Tibial nerve (tissue), 4 donors: ENCODE measurements at regions not wholly inside any gene's neighbourhood (a gene's known extent, or its start where the extent isn't known, plus 50 kb on each side); places are given as distances from the start of the nearest gene placed in this dataset.

ENCODE experiments used
- DNase-seq, 2 donors: peaks; one replicate each; pipeline ENCODE4 v3.0.0-alpha.2; 2019; ENCODE audit warnings: low spot score in 2 of 2
- H3K27ac ChIP-seq, 4 donors: fragments of 200-600 bp; sonication (generic) in 3 of 4; one replicate each; pipeline ENCODE4 v1.5.1; 2017 to 2019; ENCODE audit warnings: mild to moderate bottlenecking in 1 of 4
- H3K27me3 ChIP-seq, 2 donors: fragments of 200-600 bp; sonication (generic) in 1 of 2; one replicate each; pipeline versions ENCODE4 v1.5.1 to v1.6.0; 2017 to 2019
- H3K36me3 ChIP-seq, 3 donors: fragments of 200-600 bp; sonication (generic); one replicate each; pipeline ENCODE4 v1.5.1; 2018 to 2019
- H3K4me1 ChIP-seq, 4 donors: fragments of 200-600 bp; sonication (generic) in 3 of 4; one replicate each; pipeline ENCODE4 v1.5.1; 2017 to 2019
- H3K4me3 ChIP-seq, 4 donors: fragments of 200-600 bp; sonication (generic) in 3 of 4; one replicate each; pipeline ENCODE4 v1.5.1; 2017 to 2019; ENCODE audit warnings: mild to moderate bottlenecking in 1 of 4, moderate library complexity in 1 of 4
- H3K9me3 ChIP-seq, 4 donors: fragments of 200-600 bp; sonication (generic) in 3 of 4; one replicate each; pipeline ENCODE4 v1.5.1; 2017 to 2019
- CTCF ChIP-seq, 5 experiments: fragments of 200-600 bp in 3 of 5; fragments of 450-650 bp in 2 of 5; sonication (generic) in 3 of 5; IDR thresholded peaks; one replicate each; pipeline ENCODE4 v1.5.1; 2016 to 2019; ENCODE audit warnings: antibody characterized with exemption in 5 of 5, mild to moderate bottlenecking in 3 of 5, moderate library complexity in 2 of 5
- EP300 ChIP-seq, 2 donors: sonication (generic); formaldehyde crosslinking; IDR thresholded peaks; one replicate each; pipeline ENCODE4 v1.6.1; 2017; ENCODE audit warnings: antibody characterized with exemption in 2 of 2, mild to moderate bottlenecking in 1 of 2
- POLR2A ChIP-seq, 2 donors: fragments of 450-650 bp; IDR thresholded peaks; one replicate each; pipeline ENCODE4 v1.6.1; 2017; ENCODE audit warnings: antibody characterized with exemption in 2 of 2, mild to moderate bottlenecking in 2 of 2, moderate library complexity in 2 of 2
- WGBS, 2 donors: methylation state at CpG; one replicate each; pipeline ENCODE4 v1.1.5; 2018; 5-methylcytosine and 5-hydroxymethylcytosine counted together

- Histone ChIP-seq H3K9me3 (no peaks in the 10 kb centered on the region), H3K27me3 (no peaks in the 10 kb centered on the region), H3K4me1 (no peaks in the 10 kb centered on the region), H3K36me3 (no peaks in the 10 kb centered on the region), H3K4me3 (no peak overlapping the region), H3K27ac (no peak overlapping the region)
- TF ChIP-seq EP300 (IDR thresholded peaks at IDR 0.05) (no peak), POLR2A (IDR thresholded peaks at IDR 0.05) (no peak), CTCF (IDR thresholded peaks at IDR 0.05) (no peak)
- DNase-seq: no peak
- WGBS, 2 donors: 56 to 59% methylated on average over 8 of the region's 8 CpGs
Measured at GRCh38 chr6:14038467-14039437, 78.8 kb upstream of the CD83 start.

- H3K9me3 ChIP-seq: no peaks in the 10 kb centered on the region
- H3K27me3 ChIP-seq: peaks cover 0 to 4% of the 10 kb centered on the region in 2 donors
- H3K27ac ChIP-seq: no peak overlapping the region
- H3K4me1 ChIP-seq: no peaks in the 10 kb centered on the region
- H3K4me3 ChIP-seq: no peak overlapping the region
- no peak for DNase-seq
- no peaks in the 10 kb centered on the region for H3K36me3 ChIP-seq
- TF ChIP-seq POLR2A (IDR thresholded peaks at IDR 0.05): no peak
- TF ChIP-seq EP300 (IDR thresholded peaks at IDR 0.05): no peak
- no peak for TF ChIP-seq CTCF (IDR thresholded peaks at IDR 0.05)
Measured at GRCh38 chr6:14040042-14040441, 77.5 kb upstream of the CD83 start.

- Histone ChIP-seq H3K4me1 (peaks cover 0 to 3% (median 0%) of the 10 kb centered on the region in 4 donors), H3K36me3 (no peaks in the 10 kb centered on the region), H3K27ac (no peak overlapping the region), H3K27me3 (peaks cover 0 to 28% of the 10 kb centered on the region in 2 donors), H3K9me3 (no peaks in the 10 kb centered on the region), H3K4me3 (no peak overlapping the region)
- DNase-seq: peak in 1 of 2 donors; percentile 25
- WGBS, 2 donors: 22 to 23% methylated on average over 8 of the region's 8 CpGs
- TF ChIP-seq CTCF (IDR thresholded peaks at IDR 0.05): peak; percentile 37 to 50 (median 46)
- no peak for TF ChIP-seq EP300 (IDR thresholded peaks at IDR 0.05)
Measured at GRCh38 chr6:14046476-14047068, 71.0 kb upstream of the CD83 start.

- Histone ChIP-seq H3K36me3 (no peaks in the 10 kb centered on the region), H3K27ac (no peak overlapping the region), H3K9me3 (no peaks in the 10 kb centered on the region), H3K27me3 (peaks cover 0 to 28% of the 10 kb centered on the region in 2 donors), H3K4me3 (no peak overlapping the region), H3K4me1 (peaks cover 0 to 3% (median 0%) of the 10 kb centered on the region in 4 donors)
- TF ChIP-seq EP300 (IDR thresholded peaks at IDR 0.05) (no peak), CTCF (IDR thresholded peaks at IDR 0.05) (no peak), POLR2A (IDR thresholded peaks at IDR 0.05) (no peak)
- DNase-seq: no peak
- 92 to 94% methylated on average over 5 of the region's 5 CpGs for WGBS, 2 donors
Measured at GRCh38 chr6:14047151-14047740, 70.3 kb upstream of the CD83 start.

GRCh38 chr6:14048837-14049236 lies 68.7 kb upstream of the CD83 start:
- 47 to 57% methylated on average over 3 of the region's 3 CpGs for WGBS, 2 donors

More at GRCh38 chr6:14048837-14049236, 68.7 kb upstream of the CD83 start:
- TF ChIP-seq CTCF (IDR thresholded peaks at IDR 0.05): no peak
- TF ChIP-seq EP300 (IDR thresholded peaks at IDR 0.05): no peak
- no peak for TF ChIP-seq POLR2A (IDR thresholded peaks at IDR 0.05)
- Histone ChIP-seq H3K27me3 (peaks cover 0 to 28% of the 10 kb centered on the region in 2 donors), H3K9me3 (no peaks in the 10 kb centered on the region), H3K4me1 (peaks cover 0 to 3% (median 0%) of the 10 kb centered on the region in 4 donors), H3K4me3 (no peak overlapping the region), H3K36me3 (no peaks in the 10 kb centered on the region), H3K27ac (no peak overlapping the region)
- DNase-seq: no peak
